ENCODE measurements at regions not wholly inside any gene's neighbourhood (a gene's known extent, or its start where the extent isn't known, plus 50 kb on each side); places are given as distances from the start of the nearest gene placed in this dataset.

DNA sequence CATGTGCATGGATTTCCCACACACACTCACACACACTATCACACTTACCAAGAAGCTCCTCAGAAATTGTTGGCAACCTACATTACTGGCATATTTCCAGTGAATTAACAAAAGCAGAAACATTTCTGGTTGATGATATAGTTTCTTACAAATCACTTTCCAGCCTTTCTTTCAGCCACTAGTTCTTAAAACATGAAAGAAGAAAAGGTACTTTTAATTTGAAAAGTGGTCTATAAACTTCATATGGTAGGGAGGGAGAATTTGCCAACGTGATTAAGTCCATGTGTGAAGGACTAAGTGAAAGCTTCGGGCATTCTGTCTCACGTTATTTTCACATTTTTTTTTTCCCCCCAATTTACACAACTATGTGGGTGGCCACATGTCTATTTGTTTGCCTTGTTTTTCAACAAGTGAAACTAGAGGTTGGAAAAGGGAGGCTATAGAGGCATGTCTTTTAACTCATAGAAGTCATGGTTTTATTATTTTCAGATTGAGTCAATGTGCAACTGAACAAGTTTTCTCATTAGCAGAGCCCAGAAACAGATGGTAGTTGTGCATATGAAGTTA lies 832.1 kb upstream of the INTU start:
- TF ChIP-seq ZNF274 (IDR thresholded peaks at IDR 0.05; ENCODE audit: low read depth, low read length) (no peak), SUZ12 (IDR thresholded peaks at IDR 0.05; ENCODE audit: extremely low read depth, insufficient read depth, insufficient read length) (no peak)
